ENCODE measurements at regions not wholly inside any gene's neighbourhood (a gene's known extent, or its start where the extent isn't known, plus 50 kb on each side); places are given as distances from the start of the nearest gene placed in this dataset.

DNA sequence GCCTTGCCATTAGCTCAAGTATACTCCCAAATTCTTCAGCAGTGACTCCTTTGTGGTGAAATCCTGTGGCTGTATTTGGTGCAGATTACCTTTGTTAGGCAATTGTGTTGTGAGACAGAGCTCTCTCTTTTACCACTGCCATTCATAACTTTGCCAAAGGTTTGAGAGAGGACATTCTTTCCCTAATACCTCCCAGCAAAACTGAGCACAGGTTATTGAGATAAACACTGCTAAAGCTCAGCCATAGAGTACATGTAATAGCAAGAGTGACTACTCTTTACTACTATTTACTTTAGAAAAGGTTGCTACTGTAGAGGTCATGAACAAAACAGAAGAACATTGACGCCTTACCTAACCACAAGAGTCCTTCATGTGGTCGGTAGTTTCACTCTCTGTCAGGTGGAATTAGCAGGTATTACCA lies 514.0 kb upstream of the ADAMTS5 start:
- TF ChIP-seq, protein P1, sequence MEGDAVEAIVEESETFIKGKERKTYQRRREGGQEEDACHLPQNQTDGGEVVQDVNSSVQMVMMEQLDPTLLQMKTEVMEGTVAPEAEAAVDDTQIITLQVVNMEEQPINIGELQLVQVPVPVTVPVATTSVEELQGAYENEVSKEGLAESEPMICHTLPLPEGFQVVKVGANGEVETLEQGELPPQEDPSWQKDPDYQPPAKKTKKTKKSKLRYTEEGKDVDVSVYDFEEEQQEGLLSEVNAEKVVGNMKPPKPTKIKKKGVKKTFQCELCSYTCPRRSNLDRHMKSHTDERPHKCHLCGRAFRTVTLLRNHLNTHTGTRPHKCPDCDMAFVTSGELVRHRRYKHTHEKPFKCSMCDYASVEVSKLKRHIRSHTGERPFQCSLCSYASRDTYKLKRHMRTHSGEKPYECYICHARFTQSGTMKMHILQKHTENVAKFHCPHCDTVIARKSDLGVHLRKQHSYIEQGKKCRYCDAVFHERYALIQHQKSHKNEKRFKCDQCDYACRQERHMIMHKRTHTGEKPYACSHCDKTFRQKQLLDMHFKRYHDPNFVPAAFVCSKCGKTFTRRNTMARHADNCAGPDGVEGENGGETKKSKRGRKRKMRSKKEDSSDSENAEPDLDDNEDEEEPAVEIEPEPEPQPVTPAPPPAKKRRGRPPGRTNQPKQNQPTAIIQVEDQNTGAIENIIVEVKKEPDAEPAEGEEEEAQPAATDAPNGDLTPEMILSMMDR (IDR thresholded peaks at IDR 0.05) = no peak
- TF ChIP-seq POLR2A (IDR thresholded peaks at IDR 0.05) = no peak
